Stomach (tissue), 8 donors: ENCODE measurements at regions not wholly inside any gene's neighbourhood (a gene's known extent, or its start where the extent isn't known, plus 50 kb on each side); places are given as distances from the start of the nearest gene placed in this dataset.
A peak's percentile ranks its signal among the peaks of the same experiment; 100 is the strongest.

Experiments used
- DNase-seq, 2 donors: peaks; one replicate each; pipeline versions ENCODE4 v3.0.0 to v3.0.0-alpha.2; 2013 to 2019
- H3K27ac ChIP-seq, 5 donors: fragments of 200-600 bp in 4 of 5; sonication (generic) in 4 of 5; one replicate each; pipeline ENCODE4 v1.5.1; 2013 to 2019; ENCODE audit warnings: mild to moderate bottlenecking in 1 of 5, moderate library complexity in 1 of 5
- H3K27me3 ChIP-seq, 3 donors: fragments of 200-600 bp; sonication (generic); one replicate each; pipeline ENCODE4 v1.5.1; 2017 to 2019; ENCODE audit warnings: mixed run types in 1 of 3
- H3K36me3 ChIP-seq, 4 donors: fragments of 200-600 bp; sonication (generic); 1 replicate in 3 of 4; 2 replicates in 1 of 4; pipeline ENCODE4 v1.5.1; 2016 to 2019
- H3K4me1 ChIP-seq, 4 donors: fragments of 200-600 bp; sonication (generic); one replicate each; pipeline ENCODE4 v1.5.1; 2016 to 2019
- H3K4me3 ChIP-seq, 4 donors: fragments of 200-600 bp; sonication (generic) in 3 of 4; one replicate each; pipeline ENCODE4 v1.5.1; 2016 to 2019; ENCODE audit warnings: mild to moderate bottlenecking in 1 of 4
- H3K9me3 ChIP-seq, 4 donors: fragments of 200-600 bp; sonication (generic); one replicate each; pipeline ENCODE4 v1.5.1; 2016 to 2019
- CTCF ChIP-seq, 7 experiments: fragments of 450-650 bp in 4 of 7; fragments of 200-600 bp in 3 of 7; sonication (generic) in 3 of 7; IDR thresholded peaks; one replicate each; pipeline ENCODE4 v1.5.1; 2016 to 2019; ENCODE audit warnings: antibody characterized with exemption in 7 of 7, control low read depth in 2 of 7, mild to moderate bottlenecking in 1 of 7
- EP300 ChIP-seq: sonication (generic); formaldehyde crosslinking; IDR thresholded peaks from one replicate; pipeline ENCODE4 v1.6.1; 2017; ENCODE audit warnings: antibody characterized with exemption
- POLR2A ChIP-seq, 4 donors: fragments of 450-650 bp; IDR thresholded peaks; one replicate each; pipeline ENCODE4 v1.6.1; 2016; ENCODE audit warnings: antibody characterized with exemption in 4 of 4, control low read depth in 2 of 4, mild to moderate bottlenecking in 1 of 4, moderate library complexity in 1 of 4
- POLR2AphosphoS5 ChIP-seq, 3 donors: sonication (generic); formaldehyde crosslinking; IDR thresholded peaks; one replicate each; pipeline ENCODE4 v1.6.1; 2016; ENCODE audit warnings: antibody characterized with exemption in 3 of 3
- WGBS, 5 donors: extraction: QIAGEN DNeasy Blood & Tissue Kit in 3 of 5; methylation state at CpG; one replicate each; pipeline versions ENCODE4 v1.1.5 to v1.1.7; 2013 to 2018; 5-methylcytosine and 5-hydroxymethylcytosine counted together
- intact Hi-C: fragments of 100-400 bp; cut with DNase I; formaldehyde crosslinking; loops from one replicate; pipeline ENCODE4 v1.15.1; 2023; ENCODE audit warnings: low total_unique reads
- donor health status: healthy with polysubstance abuse.
- donor health status: Bipolar disorder and iron deficiency.
- donor health status: healthy.

- H3K27ac ChIP-seq: no peak overlapping the region
- intact Hi-C loops: no loop called here
- no peak overlapping the region for H3K4me3 ChIP-seq
- no peaks in the 10 kb centered on the region for H3K9me3 ChIP-seq
- no peaks in the 10 kb centered on the region for H3K27me3 ChIP-seq
- DNase-seq: no peak
- H3K36me3 ChIP-seq: no peaks in the 10 kb centered on the region
- TF ChIP-seq POLR2A (IDR thresholded peaks at IDR 0.05) (no peak), POLR2AphosphoS5 (IDR thresholded peaks at IDR 0.05) (no peak), CTCF (IDR thresholded peaks at IDR 0.05) (no peak), EP300 (no peak)
- 36 to 47% (median 43%) methylated on average over 3 of the region's 3 CpGs for WGBS, 5 donors
- H3K4me1 ChIP-seq: peaks cover 0 to 13% (median 4%) of the 10 kb centered on the region in 4 donors
These were observed 214.6 kb downstream of the PRL start for GRCh38 chr6:22082218-22082617.

- no peak overlapping the region for H3K27ac ChIP-seq
- no peaks in the 10 kb centered on the region for H3K36me3 ChIP-seq
- no peaks in the 10 kb centered on the region for H3K9me3 ChIP-seq
- no peak for TF ChIP-seq CTCF (IDR thresholded peaks at IDR 0.05)
- no peak for TF ChIP-seq POLR2AphosphoS5 (IDR thresholded peaks at IDR 0.05)
- TF ChIP-seq EP300: no peak
- TF ChIP-seq POLR2A (IDR thresholded peaks at IDR 0.05): no peak
- H3K4me3 ChIP-seq: no peak overlapping the region
- intact Hi-C loops: no loop called here
- no peaks in the 10 kb centered on the region for H3K27me3 ChIP-seq
- 41 to 75% (median 55%) methylated on average over 1 of the region's 1 CpG for WGBS, 5 donors
- peak in 1 of 2 donors; percentile 69 for DNase-seq
- peaks cover 0 to 13% (median 4%) of the 10 kb centered on the region in 4 donors for H3K4me1 ChIP-seq
These were observed 213.7 kb downstream of the PRL start for GRCh38 chr6:22083119-22083518.

GRCh38 chr6:22087960-22088706 lies 208.7 kb downstream of the PRL start:
- TF ChIP-seq POLR2A (IDR thresholded peaks at IDR 0.05): no peak
- TF ChIP-seq EP300: no peak
- no peak for TF ChIP-seq POLR2AphosphoS5 (IDR thresholded peaks at IDR 0.05)
- no peak for TF ChIP-seq CTCF (IDR thresholded peaks at IDR 0.05)
- DNase-seq: no peak
- Histone ChIP-seq H3K27ac (no peak overlapping the region), H3K9me3 (no peaks in the 10 kb centered on the region), H3K4me1 (peaks cover 0 to 11% (median 4%) of the 10 kb centered on the region in 4 donors), H3K4me3 (no peak overlapping the region), H3K36me3 (no peaks in the 10 kb centered on the region), H3K27me3 (no peaks in the 10 kb centered on the region)
- 59 to 71% (median 70%) methylated on average over 9 of the region's 9 CpGs for whole genome bisulfite sequencing, 5 donors
- intact Hi-C loops: no loop called here

GRCh38 chr6:22091424-22091948 lies 205.3 kb downstream of the PRL start:
- peak in 1 of 2 donors; percentile 51 for DNase-seq
- no peaks in the 10 kb centered on the region for H3K9me3 ChIP-seq
- H3K4me1 ChIP-seq: peaks cover 0 to 8% (median 4%) of the 10 kb centered on the region in 4 donors
- no peaks in the 10 kb centered on the region for H3K27me3 ChIP-seq
- WGBS, 5 donors: 30 to 48% (median 45%) methylated on average over 5 of the region's 5 CpGs
- H3K27ac ChIP-seq: no peak overlapping the region
- H3K4me3 ChIP-seq: no peak overlapping the region
- TF ChIP-seq EP300 (no peak), CTCF (IDR thresholded peaks at IDR 0.05) (no peak), POLR2A (IDR thresholded peaks at IDR 0.05) (no peak), POLR2AphosphoS5 (IDR thresholded peaks at IDR 0.05) (no peak)
- intact Hi-C loops: no loop called here
- H3K36me3 ChIP-seq: no peaks in the 10 kb centered on the region
